Stimulated activated CD4-positive, alpha-beta T cell treated with anti-CD3 and anti-CD28 coated beads, Interleukin-1b, Interleukin-23, amount 100 ng/mL, for 1 hour (primary cell): ENCODE measurements at regions not wholly inside any gene's neighbourhood (a gene's known extent, or its start where the extent isn't known, plus 50 kb on each side); places are given as distances from the start of the nearest gene placed in this dataset.
"Not testable (repeated sequence)": the region's sequence is repeated elsewhere in the genome, so short reads cannot be mapped to it uniquely, and the experiment has no call there.

Source experiments
- DNase-seq, 2 donors: peaks; one replicate each; pipeline ENCODE4 v3.0.0-alpha.2; 2020; ENCODE audit warnings: low read depth in 2 of 2

DNA sequence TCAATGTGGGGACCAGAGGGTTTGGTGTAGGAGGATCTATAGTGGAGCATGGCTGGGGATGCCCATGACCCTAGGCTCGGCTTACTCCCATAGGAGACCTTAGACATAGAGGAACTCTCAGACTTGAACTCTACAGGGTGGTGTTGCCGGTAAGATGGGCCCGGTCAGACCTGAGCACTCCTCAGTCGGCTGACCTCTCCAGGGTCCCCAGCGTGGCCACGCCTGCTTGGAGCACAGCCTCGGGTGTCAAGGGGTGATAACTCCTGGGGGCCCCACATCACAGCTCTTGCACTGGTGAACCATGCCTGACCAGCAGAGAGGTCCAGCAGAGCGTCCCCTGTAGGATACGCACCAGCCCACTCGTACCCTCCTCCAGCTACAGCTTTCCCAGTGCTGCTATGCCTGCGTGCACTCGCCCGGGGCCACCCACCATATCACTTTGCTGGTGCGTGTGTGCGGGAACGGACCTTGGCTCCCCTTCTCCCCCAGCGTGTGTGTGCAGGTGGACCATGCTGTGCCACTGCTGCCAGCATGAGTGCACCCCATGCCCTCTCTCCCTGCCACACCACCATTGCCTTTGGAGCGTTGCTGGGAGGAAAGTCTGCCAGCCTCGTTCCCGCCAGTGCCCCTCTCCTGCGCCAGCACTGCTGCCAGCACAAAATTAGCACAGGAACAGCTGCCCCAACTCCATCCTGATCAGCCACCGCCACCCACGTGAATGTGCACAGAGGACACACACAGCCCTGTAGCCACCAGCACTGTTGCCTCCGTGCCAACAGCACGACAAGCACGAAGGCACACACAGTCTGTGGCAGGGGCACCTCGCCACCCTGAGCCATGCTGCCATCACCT is 806.6 kb downstream of the GLUD2 start:
- no peak for DNase-seq

GRCh38 chrX:121854614-121854911 is 807.2 kb downstream of the GLUD2 start:
- DNase-seq, result no peak

DNA sequence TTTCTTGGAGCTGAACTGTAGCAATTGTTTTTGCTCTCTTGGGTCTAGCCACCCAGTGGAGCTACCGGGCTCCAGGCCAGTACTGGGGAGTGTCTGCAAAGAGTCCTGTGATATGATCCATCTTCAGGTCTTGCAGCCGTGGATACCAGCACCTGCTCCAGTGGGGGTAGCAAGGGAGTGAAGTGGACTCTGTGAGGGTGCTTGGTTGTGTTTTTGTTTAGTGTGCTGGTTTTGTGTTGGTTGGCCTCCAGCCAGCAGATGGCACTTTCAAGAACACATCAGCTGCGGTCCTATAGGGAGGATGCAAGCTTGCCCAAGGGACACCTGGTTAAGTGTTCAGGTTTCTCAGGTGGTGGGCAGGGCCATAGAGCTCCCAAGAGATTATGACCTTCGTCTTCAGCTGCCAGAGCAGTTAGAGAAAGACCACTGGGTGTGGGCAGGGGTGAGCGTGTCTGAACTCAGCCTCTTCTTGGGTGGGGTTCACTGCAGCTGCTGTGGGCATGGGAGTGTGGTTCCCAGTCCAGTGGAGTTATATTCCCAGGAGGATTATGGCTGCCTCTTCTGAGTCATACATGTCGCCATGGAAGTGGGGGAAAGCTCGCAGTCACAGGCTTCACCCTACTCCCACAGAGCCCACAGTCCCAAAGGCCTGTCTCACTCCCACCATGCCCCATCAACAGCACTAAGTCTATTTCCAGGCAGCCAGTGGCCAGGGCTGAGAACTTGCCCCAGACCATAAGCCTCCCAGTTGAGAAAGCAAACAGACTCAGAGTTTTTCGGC is 811.6 kb downstream of the GLUD2 start:
- DNase-seq, result no peak

- no peak for DNase-seq
Observed at GRCh38 chrX:121863976-121864375, 816.6 kb downstream of the GLUD2 start.

DNA sequence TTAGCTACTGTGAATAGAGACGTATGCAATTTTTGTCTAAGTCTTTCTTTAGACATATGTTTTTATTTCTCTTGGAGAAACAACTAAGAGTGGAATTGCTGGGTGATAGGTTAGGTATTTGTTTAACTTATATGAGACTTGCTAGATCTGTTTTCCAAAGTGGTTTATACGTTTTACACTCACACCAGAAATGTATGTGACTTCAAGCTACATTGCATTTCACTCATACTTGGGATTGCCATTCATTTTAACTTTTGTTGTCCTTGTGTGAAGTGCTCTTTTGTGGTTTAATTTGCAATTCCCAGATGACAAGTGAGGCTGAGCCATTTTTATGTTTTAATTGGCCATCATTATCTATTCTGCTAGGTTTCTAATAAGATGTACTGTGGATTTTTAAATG is 817.2 kb downstream of the GLUD2 start:
- DNase-seq, result no peak

DNA sequence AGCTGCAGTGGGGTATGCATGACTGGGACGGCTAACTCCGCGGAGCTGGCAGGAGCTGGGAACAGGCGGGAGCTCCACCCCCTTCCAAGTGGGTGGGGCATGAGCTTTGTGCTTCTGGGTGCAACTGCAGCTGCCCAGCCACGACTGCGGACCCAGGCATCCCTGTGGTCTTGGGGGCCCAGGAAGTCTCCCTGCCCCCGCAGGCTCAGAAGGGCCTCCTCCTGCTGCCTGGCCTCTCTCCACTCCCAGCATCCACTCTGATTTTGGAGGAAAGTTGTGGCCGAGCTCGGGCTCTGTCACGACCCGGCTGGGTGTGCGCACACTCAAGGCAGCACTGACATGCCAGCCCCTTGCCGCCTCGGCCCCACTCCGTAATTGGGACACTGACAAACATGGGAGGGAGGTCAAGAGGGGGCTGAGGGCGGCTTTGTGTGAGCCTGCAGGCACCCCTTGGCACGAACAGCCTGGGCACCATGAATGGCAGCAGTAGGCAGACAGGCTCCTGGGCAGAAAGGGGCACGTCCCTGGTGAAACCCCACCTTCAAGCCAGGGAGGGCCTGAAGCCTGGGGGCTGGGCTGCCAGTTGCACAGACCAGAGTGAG is 822.6 kb downstream of the GLUD2 start:
- no peak for DNase-seq

DNA sequence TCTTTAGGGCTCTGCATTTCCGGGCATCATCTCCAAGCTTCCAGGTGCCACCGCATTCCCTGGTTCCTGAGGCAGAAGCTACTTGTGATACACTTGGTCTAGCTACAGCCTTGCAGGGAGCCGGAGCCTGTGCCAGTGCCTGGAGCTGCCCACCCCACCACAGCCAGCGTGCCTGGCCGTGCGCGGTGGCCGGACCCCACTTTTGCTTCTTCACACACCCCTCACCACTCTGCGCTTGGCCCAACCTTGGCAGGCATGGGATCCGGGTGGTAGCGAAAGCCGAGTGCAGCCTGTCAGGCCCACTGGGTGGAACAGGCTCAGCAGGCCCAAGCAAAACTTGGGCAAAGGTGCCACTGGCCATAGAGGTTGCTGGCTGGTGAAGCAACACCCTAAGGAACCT is 823.7 kb downstream of the GLUD2 start:
- no peak for DNase-seq

GRCh38 chrX:121876305-121876704 is 828.9 kb downstream of the GLUD2 start:
- DNase-seq, result no peak

GRCh38 chrX:121877337-121877736 is 829.9 kb downstream of the GLUD2 start:
- DNase-seq, result not testable (repeated sequence)

DNA sequence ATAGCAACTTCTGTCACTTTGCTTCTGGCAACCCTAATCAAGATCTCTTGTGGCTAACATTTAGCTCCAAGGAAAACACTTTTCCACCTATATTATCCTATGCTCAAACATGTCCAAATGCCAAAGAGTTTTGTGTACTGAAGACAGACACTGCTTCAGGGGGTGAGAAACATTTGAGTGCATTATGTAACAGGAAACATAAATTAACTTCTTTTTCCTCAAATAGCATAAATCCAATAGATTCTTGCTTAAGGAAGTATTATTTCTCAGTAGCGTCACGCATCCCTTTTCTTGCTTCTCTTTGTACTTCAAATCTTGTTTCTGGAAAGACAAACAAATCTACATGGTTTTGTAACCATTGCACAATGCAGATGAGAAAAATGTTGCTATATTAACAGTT is 839.1 kb downstream of the GLUD2 start:
- no peak for DNase-seq

- DNase-seq, result no peak
Observed at GRCh38 chrX:121894756-121895155, 847.3 kb downstream of the GLUD2 start.

GRCh38 chrX:121902463-121902862 is 855.1 kb downstream of the GLUD2 start:
- DNase-seq, result no peak

GRCh38 chrX:121903961-121904360 is 856.6 kb downstream of the GLUD2 start:
- no peak for DNase-seq

DNA sequence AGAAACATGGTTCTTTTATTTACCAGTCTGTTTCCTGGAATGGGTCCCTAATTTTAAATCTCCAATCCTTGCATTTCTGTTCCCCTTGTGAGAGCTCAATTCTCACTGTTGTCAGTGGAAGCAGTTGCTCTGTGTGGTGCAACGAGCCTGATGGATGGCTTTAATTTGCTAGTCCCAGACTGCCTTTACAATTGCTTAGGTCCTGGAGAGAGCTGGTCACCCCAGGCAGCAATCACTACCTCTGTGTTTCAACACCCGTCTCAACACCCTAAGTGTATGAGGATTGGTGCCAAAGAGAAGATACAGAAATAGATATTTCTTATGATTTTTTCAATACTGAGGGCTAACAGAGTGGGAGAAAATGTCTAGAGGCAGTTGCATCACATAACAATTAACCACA is 873.8 kb downstream of the GLUD2 start:
- DNase-seq, result no peak

DNA sequence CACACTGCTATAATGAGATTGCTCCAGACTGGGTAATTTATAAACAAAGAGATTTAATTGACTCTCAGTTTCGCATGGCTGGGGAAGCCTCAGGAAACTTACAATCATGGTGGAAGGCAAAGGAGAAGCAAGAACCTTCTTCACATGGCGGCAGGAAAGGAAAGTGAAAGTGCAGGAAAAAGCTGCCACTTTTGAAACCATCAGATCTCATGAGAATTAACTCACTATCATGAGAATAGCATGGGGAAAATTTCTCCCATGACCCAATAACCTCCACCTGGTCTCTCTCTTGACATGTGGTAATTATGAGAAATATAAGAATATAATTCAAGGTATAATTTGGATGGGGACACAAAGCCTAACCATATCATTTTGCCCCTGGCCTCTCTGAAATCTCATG is 884.2 kb downstream of the GLUD2 start:
- DNase-seq, result no peak

GRCh38 chrX:121932688-121933087 is 885.3 kb downstream of the GLUD2 start:
- DNase-seq, result no peak

GRCh38 chrX:121949041-121949760 is 901.8 kb downstream of the GLUD2 start:
- no peak for DNase-seq

- no peak for DNase-seq
Observed at GRCh38 chrX:121958886-121959285, 911.5 kb downstream of the GLUD2 start.

GRCh38 chrX:121975671-121976070 is 928.3 kb downstream of the GLUD2 start:
- DNase-seq, result no peak

DNA sequence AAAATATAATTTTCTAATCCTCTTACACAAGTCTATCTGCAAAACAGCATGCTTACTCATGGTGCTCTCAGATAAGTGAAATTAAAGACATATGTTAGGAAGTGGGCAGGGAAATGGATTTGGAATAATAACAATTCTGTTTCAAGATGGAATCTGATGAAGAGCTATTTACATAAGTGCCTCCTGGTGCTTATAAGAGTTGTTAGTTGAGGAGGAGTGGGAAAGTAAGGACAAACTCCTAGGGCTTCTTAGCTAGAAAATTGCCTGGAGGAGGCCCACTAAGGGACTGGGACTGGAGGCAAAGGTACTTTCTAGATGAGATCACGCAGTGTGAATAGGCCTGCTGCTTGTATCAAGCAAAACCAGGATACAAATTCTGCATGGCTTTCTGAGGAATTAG is 939.8 kb downstream of the GLUD2 start:
- DNase-seq, result no peak

DNA sequence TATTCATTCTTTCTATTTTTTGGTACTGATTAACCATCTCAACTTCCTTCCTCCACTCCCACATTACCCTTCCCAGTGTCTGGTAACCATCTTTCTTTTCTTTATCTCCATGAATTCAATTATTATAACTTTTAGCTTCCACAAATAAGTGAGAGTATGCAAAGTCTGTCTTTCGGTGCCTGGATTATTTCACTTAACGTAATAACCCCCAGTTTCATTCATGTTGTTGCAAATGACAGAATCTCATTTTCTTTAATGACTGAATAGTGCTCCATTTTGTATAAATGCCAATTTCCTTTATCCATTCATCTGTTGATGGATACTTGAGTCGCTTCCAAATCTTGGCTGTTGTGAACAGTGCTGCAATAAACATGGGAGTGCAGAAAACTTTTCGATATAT is 940.4 kb downstream of the GLUD2 start:
- DNase-seq, result no peak

- no peak for DNase-seq
Observed at GRCh38 chrX:122004127-122004526, 956.7 kb downstream of the GLUD2 start.
